NT2/D1 (cell line): ENCODE measurements at regions not wholly inside any gene's neighbourhood (a gene's known extent, or its start where the extent isn't known, plus 50 kb on each side); places are given as distances from the start of the nearest gene placed in this dataset.

Experiments used
- DNase-seq: peaks from one replicate; pipeline ENCODE4 v3.0.0-alpha.2; 2011; ENCODE audit warnings: low read depth, low spot score
- H3K27me3 ChIP-seq: 2 replicates; pipeline ENCODE4 v1.6.0; 2011; ENCODE audit warnings: mild to moderate bottlenecking; ENCODE audit not compliant: insufficient read length, insufficient read depth
- H3K36me3 ChIP-seq: 2 replicates; pipeline ENCODE4 v1.6.1; 2011; ENCODE audit warnings: mild to moderate bottlenecking, low read length, mixed read lengths; ENCODE audit not compliant: insufficient read depth, insufficient read length
- H3K4me1 ChIP-seq: 2 replicates; pipeline ENCODE4 v1.5.1; 2011; ENCODE audit not compliant: insufficient read depth, insufficient read length
- H3K4me3 ChIP-seq: 2 replicates; pipeline ENCODE4 v1.5.1; 2011; ENCODE audit warnings: low read depth; ENCODE audit not compliant: insufficient read length
- H3K9ac ChIP-seq: 2 replicates; pipeline ENCODE4 v1.6.0; 2011; ENCODE audit warnings: low read depth; ENCODE audit not compliant: insufficient read length
- H3K9me3 ChIP-seq: 2 replicates; pipeline ENCODE4 v1.5.1; 2011; ENCODE audit warnings: mild to moderate bottlenecking, low read length; ENCODE audit not compliant: insufficient read depth
- SUZ12 ChIP-seq: IDR thresholded peaks from 2 replicates; pipeline ENCODE4 v1.6.1; 2011; ENCODE audit not compliant: insufficient read length, insufficient read depth; ENCODE audit errors: extremely low read depth
- YY1 ChIP-seq: IDR thresholded peaks from 2 replicates; pipeline ENCODE4 v1.6.1; 2011; ENCODE audit not compliant: insufficient read length, insufficient read depth
- ZNF274 ChIP-seq: IDR thresholded peaks from 2 replicates; pipeline ENCODE4 v1.6.1; 2011; ENCODE audit warnings: mild to moderate bottlenecking, low read depth, low read length

- no peak for DNase-seq
- no peak overlapping the region for H3K4me3 ChIP-seq
- no peak overlapping the region for H3K9ac ChIP-seq
- no peaks in the 10 kb centered on the region for H3K4me1 ChIP-seq
- H3K9me3 ChIP-seq = no peaks in the 10 kb centered on the region
- TF ChIP-seq YY1 (no peak), SUZ12 (no peak), ZNF274 (no peak)
- no peaks in the 10 kb centered on the region for H3K36me3 ChIP-seq
- no peaks in the 10 kb centered on the region for H3K27me3 ChIP-seq
These were observed 452.0 kb downstream of the SLITRK6 start for GRCh38 chr13:85347251-85347650.

- Histone ChIP-seq H3K36me3 (no peaks in the 10 kb centered on the region), H3K27me3 (no peaks in the 10 kb centered on the region), H3K4me3 (no peak overlapping the region), H3K9me3 (no peaks in the 10 kb centered on the region), H3K4me1 (no peaks in the 10 kb centered on the region), H3K9ac (no peak overlapping the region)
- TF ChIP-seq ZNF274 (no peak), YY1 (no peak), SUZ12 (no peak)
- no peak for DNase-seq
These were observed 465.0 kb downstream of the SLITRK6 start for GRCh38 chr13:85334187-85334586.

GRCh38 chr13:85333506-85334020 lies 465.7 kb downstream of the SLITRK6 start:
- no peak for DNase-seq
- H3K4me3 ChIP-seq = no peak overlapping the region
- no peaks in the 10 kb centered on the region for H3K4me1 ChIP-seq
- no peak overlapping the region for H3K9ac ChIP-seq
- TF ChIP-seq SUZ12 (no peak), ZNF274 (no peak), YY1 (no peak)
- H3K36me3 ChIP-seq = no peaks in the 10 kb centered on the region
- no peaks in the 10 kb centered on the region for H3K27me3 ChIP-seq
- H3K9me3 ChIP-seq = no peaks in the 10 kb centered on the region

GRCh38 chr13:85332615-85333014 lies 466.6 kb downstream of the SLITRK6 start:
- DNase-seq = no peak
- H3K4me1 ChIP-seq = no peaks in the 10 kb centered on the region
- no peak overlapping the region for H3K4me3 ChIP-seq
- no peaks in the 10 kb centered on the region for H3K27me3 ChIP-seq
- H3K9ac ChIP-seq = no peak overlapping the region
- H3K36me3 ChIP-seq = no peaks in the 10 kb centered on the region
- H3K9me3 ChIP-seq = no peaks in the 10 kb centered on the region
- TF ChIP-seq YY1 = no peak
- no peak for TF ChIP-seq SUZ12
- TF ChIP-seq ZNF274 = no peak

- DNase-seq = no peak
- TF ChIP-seq YY1 = no peak
- TF ChIP-seq SUZ12 = no peak
- no peak for TF ChIP-seq ZNF274
- Histone ChIP-seq H3K4me1 (no peaks in the 10 kb centered on the region), H3K9me3 (no peaks in the 10 kb centered on the region), H3K27me3 (no peaks in the 10 kb centered on the region), H3K9ac (no peak overlapping the region), H3K36me3 (no peaks in the 10 kb centered on the region), H3K4me3 (no peak overlapping the region)
These were observed 477.5 kb downstream of the SLITRK6 start for GRCh38 chr13:85321734-85322133.

- TF ChIP-seq YY1 = no peak
- H3K4me3 ChIP-seq = no peak overlapping the region
- no peak overlapping the region for H3K9ac ChIP-seq
- H3K27me3 ChIP-seq = no peaks in the 10 kb centered on the region
- no peak for DNase-seq
- H3K4me1 ChIP-seq = no peaks in the 10 kb centered on the region
- H3K9me3 ChIP-seq = no peaks in the 10 kb centered on the region
- no peaks in the 10 kb centered on the region for H3K36me3 ChIP-seq
These were observed 481.4 kb downstream of the SLITRK6 start for GRCh38 chr13:85317781-85318180.

GRCh38 chr13:85316506-85317025 lies 482.7 kb downstream of the SLITRK6 start:
- Histone ChIP-seq H3K9ac (no peak overlapping the region), H3K9me3 (no peaks in the 10 kb centered on the region), H3K4me1 (no peaks in the 10 kb centered on the region), H3K36me3 (no peaks in the 10 kb centered on the region), H3K4me3 (no peak overlapping the region), H3K27me3 (no peaks in the 10 kb centered on the region)
- TF ChIP-seq ZNF274 = no peak
- TF ChIP-seq SUZ12 = no peak
- no peak for DNase-seq
